Fibroblast of lung (primary cell): ENCODE measurements at regions not wholly inside any gene's neighbourhood (a gene's known extent, or its start where the extent isn't known, plus 50 kb on each side); places are given as distances from the start of the nearest gene placed in this dataset.

ENCODE experiments used
- DNase-seq, 2 donors: peaks; one replicate each; pipeline versions ENCODE4 v3.0.0 to v3.0.0-alpha.2; 2010; ENCODE audit warnings: low read depth in 2 of 2
- H2AFZ ChIP-seq: 2 replicates; pipeline ENCODE4 v1.5.1; 2012; ENCODE audit warnings: low read length, control low read depth, inconsistent platforms
- H3K27ac ChIP-seq: 2 replicates; pipeline ENCODE4 v1.5.1; 2011; ENCODE audit warnings: low read length, control low read depth; ENCODE audit not compliant: insufficient read depth
- H3K27me3 ChIP-seq: 2 replicates; pipeline ENCODE4 v1.5.1; 2011; ENCODE audit warnings: mild to moderate bottlenecking, low read length; ENCODE audit not compliant: control insufficient read depth, insufficient read depth
- H3K36me3 ChIP-seq: 2 replicates; pipeline ENCODE4 v1.5.1; 2011; ENCODE audit warnings: low read length; ENCODE audit not compliant: control insufficient read depth, insufficient read depth
- H3K4me1 ChIP-seq: 2 replicates; pipeline ENCODE4 v1.5.1; 2011; ENCODE audit warnings: low read length; ENCODE audit not compliant: control insufficient read depth, insufficient read depth; ENCODE audit errors: extremely low read depth
- H3K4me2 ChIP-seq: 2 replicates; pipeline ENCODE4 v1.5.1; 2011; ENCODE audit warnings: low read length, control low read depth; ENCODE audit not compliant: insufficient read depth; ENCODE audit errors: extremely low read depth
- H3K4me3 ChIP-seq, 4 experiments: fragments of 200-600 bp in 1 of 4; sonication (generic) in 1 of 4; replicated peaks in 1 of 4; 2 replicates each; pipeline ENCODE4 v1.5.1; 2011 to 2016; ENCODE audit warnings: low read length in 4 of 4, low read depth in 3 of 4, mild to moderate bottlenecking in 3 of 4, control low read depth in 2 of 4, inconsistent platforms in 1 of 4, mixed read lengths in 1 of 4; ENCODE audit not compliant: insufficient read depth in 1 of 4; ENCODE audit errors: control extremely low read depth in 1 of 4
- H3K79me2 ChIP-seq: 2 replicates; pipeline ENCODE4 v1.5.1; 2012; ENCODE audit warnings: mild to moderate bottlenecking, low read length, inconsistent platforms; ENCODE audit not compliant: control insufficient read depth, insufficient read depth
- H3K9ac ChIP-seq: 2 replicates; pipeline ENCODE4 v1.5.1; 2011; ENCODE audit warnings: mild to moderate bottlenecking, low read length, control low read depth; ENCODE audit not compliant: insufficient read depth
- H3K9me3 ChIP-seq: 2 replicates; pipeline ENCODE4 v1.5.1; 2012; ENCODE audit warnings: low read depth, low read length; ENCODE audit not compliant: control insufficient read depth, insufficient read depth
- H4K20me1 ChIP-seq: 2 replicates; pipeline ENCODE4 v1.5.1; 2011; ENCODE audit warnings: low read length; ENCODE audit not compliant: control insufficient read depth, insufficient read depth; ENCODE audit errors: extremely low read depth
- EZH2 ChIP-seq: IDR thresholded peaks from 2 replicates; pipeline ENCODE4 v1.5.1; 2012; ENCODE audit warnings: low read length, control low read depth, mild to moderate bottlenecking; ENCODE audit errors: missing control alignments
- TF ChIP-seq, protein P1 (sequence below), 2 donors: IDR thresholded peaks in 1 of 2; conservative IDR thresholded peaks in 1 of 2; 1 replicate in 1 of 2; 2 replicates in 1 of 2; pipeline ENCODE4 v1.5.1; 2011 to 2012; ENCODE audit warnings: low read length in 2 of 2, control low read depth in 1 of 2, inconsistent platforms in 1 of 2, low read depth in 1 of 2, mild to moderate bottlenecking in 1 of 2

- H3K4me1 ChIP-seq, result no peaks in the 10 kb centered on the region
- TF ChIP-seq EZH2, result no peak
- TF ChIP-seq, protein P1, sequence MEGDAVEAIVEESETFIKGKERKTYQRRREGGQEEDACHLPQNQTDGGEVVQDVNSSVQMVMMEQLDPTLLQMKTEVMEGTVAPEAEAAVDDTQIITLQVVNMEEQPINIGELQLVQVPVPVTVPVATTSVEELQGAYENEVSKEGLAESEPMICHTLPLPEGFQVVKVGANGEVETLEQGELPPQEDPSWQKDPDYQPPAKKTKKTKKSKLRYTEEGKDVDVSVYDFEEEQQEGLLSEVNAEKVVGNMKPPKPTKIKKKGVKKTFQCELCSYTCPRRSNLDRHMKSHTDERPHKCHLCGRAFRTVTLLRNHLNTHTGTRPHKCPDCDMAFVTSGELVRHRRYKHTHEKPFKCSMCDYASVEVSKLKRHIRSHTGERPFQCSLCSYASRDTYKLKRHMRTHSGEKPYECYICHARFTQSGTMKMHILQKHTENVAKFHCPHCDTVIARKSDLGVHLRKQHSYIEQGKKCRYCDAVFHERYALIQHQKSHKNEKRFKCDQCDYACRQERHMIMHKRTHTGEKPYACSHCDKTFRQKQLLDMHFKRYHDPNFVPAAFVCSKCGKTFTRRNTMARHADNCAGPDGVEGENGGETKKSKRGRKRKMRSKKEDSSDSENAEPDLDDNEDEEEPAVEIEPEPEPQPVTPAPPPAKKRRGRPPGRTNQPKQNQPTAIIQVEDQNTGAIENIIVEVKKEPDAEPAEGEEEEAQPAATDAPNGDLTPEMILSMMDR (conservative IDR thresholded peaks at IDR 0.05 in 1 of 2, IDR thresholded peaks at IDR 0.05 in 1 of 2; ENCODE audit: low read depth in 1 of 2, low read length in 2 of 2), result no peak
- no peak for DNase-seq
- H2AFZ ChIP-seq, result no peak overlapping the region
- no peak overlapping the region for H3K27ac ChIP-seq
- no peak overlapping the region for H3K9ac ChIP-seq
- H3K36me3 ChIP-seq, result no peaks in the 10 kb centered on the region
- no peaks in the 10 kb centered on the region for H4K20me1 ChIP-seq
- H3K27me3 ChIP-seq, result no peaks in the 10 kb centered on the region
- H3K9me3 ChIP-seq, result no peaks in the 10 kb centered on the region
- H3K4me2 ChIP-seq, result no peak overlapping the region
- no peak overlapping the region for H3K4me3 ChIP-seq
- no peaks in the 10 kb centered on the region for H3K79me2 ChIP-seq
Observed at GRCh38 chr6:154561750-154562149, 51.3 kb upstream of the CNKSR3 start.

DNA sequence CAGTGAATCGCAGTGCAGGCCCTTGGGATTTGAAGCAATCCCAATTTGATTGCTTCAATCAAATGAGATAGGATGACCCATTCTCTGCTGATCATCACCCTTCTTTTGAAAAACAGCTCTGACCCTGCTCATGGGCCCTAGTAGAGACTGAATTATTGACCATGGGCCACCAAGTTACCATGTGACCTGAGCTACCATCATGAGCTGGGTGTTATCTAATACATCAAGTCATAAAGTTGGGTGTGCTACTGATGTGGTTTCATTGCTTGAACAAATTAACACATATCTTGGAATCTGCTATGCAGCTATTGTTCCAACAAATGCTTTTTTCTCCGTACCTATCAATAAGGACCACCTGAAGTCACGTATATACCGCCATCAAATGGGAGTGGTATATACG lies 54.8 kb upstream of the CNKSR3 start:
- no peak overlapping the region for H3K9ac ChIP-seq

DNA sequence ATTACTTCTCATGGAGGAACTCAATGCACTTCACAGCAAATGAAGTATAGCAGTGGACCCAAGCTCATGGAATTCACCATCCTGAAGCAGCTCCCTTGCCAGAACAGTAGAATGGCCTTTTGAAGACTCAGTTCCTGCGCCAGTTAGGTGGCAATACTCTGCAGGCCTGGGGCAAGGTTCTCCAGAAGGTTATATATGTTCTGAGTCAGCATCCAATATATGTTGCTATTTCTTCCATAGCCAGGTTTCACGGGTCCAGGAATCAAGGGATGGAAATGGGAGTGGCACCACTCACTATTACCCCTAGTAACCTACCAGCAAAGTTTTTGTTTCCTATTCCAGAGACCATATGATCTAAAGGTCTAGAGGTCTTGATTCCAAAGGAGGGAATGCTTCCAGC lies 56.4 kb upstream of the CNKSR3 start:
- Histone ChIP-seq H3K79me2 (no peaks in the 10 kb centered on the region), H3K4me3 (no peak overlapping the region), H3K4me1 (no peaks in the 10 kb centered on the region), H3K9me3 (no peaks in the 10 kb centered on the region), H3K27ac (no peak overlapping the region), H3K27me3 (no peaks in the 10 kb centered on the region), H4K20me1 (no peaks in the 10 kb centered on the region), H3K9ac (no peak overlapping the region), H3K4me2 (no peak overlapping the region), H3K36me3 (no peaks in the 10 kb centered on the region), H2AFZ (no peak overlapping the region)
- no peak for TF ChIP-seq EZH2
- TF ChIP-seq, protein P1 (conservative IDR thresholded peaks at IDR 0.05 in 1 of 2, IDR thresholded peaks at IDR 0.05 in 1 of 2; ENCODE audit: low read depth in 1 of 2, low read length in 2 of 2), result no peak
- no peak for DNase-seq

More for the DNA sequence above, 54.8 kb upstream of the CNKSR3 start:
- H2AFZ ChIP-seq, result no peak overlapping the region
- no peaks in the 10 kb centered on the region for H3K27me3 ChIP-seq
- TF ChIP-seq EZH2, result no peak
- TF ChIP-seq, protein P1 (conservative IDR thresholded peaks at IDR 0.05 in 1 of 2, IDR thresholded peaks at IDR 0.05 in 1 of 2; ENCODE audit: low read depth in 1 of 2, low read length in 2 of 2), result no peak
- H3K4me3 ChIP-seq, result no peak overlapping the region
- no peak overlapping the region for H3K27ac ChIP-seq
- H3K9me3 ChIP-seq, result no peaks in the 10 kb centered on the region
- H4K20me1 ChIP-seq, result no peaks in the 10 kb centered on the region
- H3K4me2 ChIP-seq, result no peak overlapping the region
- no peak for DNase-seq
- no peaks in the 10 kb centered on the region for H3K36me3 ChIP-seq
- no peaks in the 10 kb centered on the region for H3K79me2 ChIP-seq
- no peaks in the 10 kb centered on the region for H3K4me1 ChIP-seq
